Transverse colon (tissue), 4 donors: ENCODE measurements at regions not wholly inside any gene's neighbourhood (a gene's known extent, or its start where the extent isn't known, plus 50 kb on each side); places are given as distances from the start of the nearest gene placed in this dataset.

ENCODE experiments used
- DNase-seq: peaks from one replicate; pipeline ENCODE4 v3.0.0-alpha.2; 2019
- H3K27ac ChIP-seq, 4 donors: fragments of 200-600 bp; sonication (generic); 2 replicates each; pipeline ENCODE4 v1.5.1; 2016 to 2018; ENCODE audit warnings: inconsistent platforms in 4 of 4
- H3K27me3 ChIP-seq: fragments of 200-600 bp; sonication (generic); 2 replicates; pipeline ENCODE4 v1.5.1; 2017; ENCODE audit warnings: inconsistent platforms
- H3K36me3 ChIP-seq, 4 donors: fragments of 200-600 bp; sonication (generic); 2 replicates each; pipeline ENCODE4 v1.5.1; 2017 to 2019; ENCODE audit warnings: inconsistent platforms in 4 of 4
- H3K4me1 ChIP-seq, 4 donors: fragments of 200-600 bp; sonication (generic); 2 replicates each; pipeline ENCODE4 v1.5.1; 2017 to 2020; ENCODE audit warnings: inconsistent platforms in 4 of 4
- H3K4me3 ChIP-seq, 4 donors: fragments of 200-600 bp; sonication (generic); 1 replicate in 1 of 4; 2 replicates in 3 of 4; pipeline versions ENCODE4 v1.5.1 to v1.6.1; 2017 to 2019; ENCODE audit warnings: inconsistent platforms in 4 of 4
- H3K9me3 ChIP-seq, 2 donors: fragments of 200-600 bp; sonication (generic); 2 replicates each; pipeline ENCODE4 v1.5.1; 2017 to 2019; ENCODE audit warnings: inconsistent platforms in 2 of 2
- EP300 ChIP-seq: sonication (generic); formaldehyde crosslinking; IDR thresholded peaks from one replicate; pipeline ENCODE4 v1.6.1; 2017; ENCODE audit warnings: antibody characterized with exemption, low read depth
- POLR2A ChIP-seq: fragments of 450-650 bp; IDR thresholded peaks from one replicate; pipeline ENCODE4 v1.6.1; 2016; ENCODE audit warnings: antibody characterized with exemption, mild to moderate bottlenecking, moderate library complexity
- POLR2AphosphoS5 ChIP-seq, 3 donors: sonication (generic); formaldehyde crosslinking; IDR thresholded peaks; one replicate each; pipeline ENCODE4 v1.6.1; 2016; ENCODE audit warnings: antibody characterized with exemption in 3 of 3
- WGBS, 2 donors: methylation state at CpG; one replicate each; pipeline ENCODE4 v1.1.5; 2018; ENCODE audit warnings: low coverage in 1 of 2; 5-methylcytosine and 5-hydroxymethylcytosine counted together
- in situ Hi-C, 4 donors: fragments of 200-750 bp; cut with MboI; loops; one replicate each; pipeline versions ENCODE4 v1.15.0 to v1.15.1; 2017; ENCODE audit warnings: low sequenced_read_pairs in 3 of 4, low pct_ligation_motif_present in 1 of 4, low pct_unique_long_range_greater_than_20kb in 1 of 4
- intact Hi-C: fragments of 100-400 bp; cut with DNase I; formaldehyde crosslinking; loops from one replicate; pipeline ENCODE4 v1.15.1; 2023; ENCODE audit warnings: low total_unique reads
- TF ChIP-seq, protein P1 (sequence below), 5 experiments: fragments of 200-600 bp in 3 of 5; fragments of 450-650 bp in 2 of 5; sonication (generic) in 3 of 5; IDR thresholded peaks; 1 replicate in 2 of 5; 2 replicates in 3 of 5; pipeline ENCODE4 v1.5.1; 2016 to 2017; ENCODE audit warnings: antibody characterized with exemption in 5 of 5, inconsistent platforms in 3 of 5, mild to moderate bottlenecking in 2 of 5, moderate library complexity in 1 of 5

GRCh38 chr2:75334076-75334475, 134.8 kb upstream of the TACR1 start:
- DNase-seq: no peak
- no peaks in the 10 kb centered on the region for H3K9me3 ChIP-seq
- H3K27ac ChIP-seq: no peak overlapping the region
- H3K36me3 ChIP-seq: no peaks in the 10 kb centered on the region
- H3K4me3 ChIP-seq: no peak overlapping the region
- in situ Hi-C loops (no loop called here), intact Hi-C loops (no loop called here)
- H3K4me1 ChIP-seq: no peaks in the 10 kb centered on the region
- WGBS, 2 donors: 60 to 78% methylated on average over 2 to 6 of the region's 6 CpGs
- no peaks in the 10 kb centered on the region for H3K27me3 ChIP-seq
- TF ChIP-seq POLR2AphosphoS5 (IDR thresholded peaks at IDR 0.05) (no peak), POLR2A (no peak), EP300 (no peak)
- TF ChIP-seq, protein P1, sequence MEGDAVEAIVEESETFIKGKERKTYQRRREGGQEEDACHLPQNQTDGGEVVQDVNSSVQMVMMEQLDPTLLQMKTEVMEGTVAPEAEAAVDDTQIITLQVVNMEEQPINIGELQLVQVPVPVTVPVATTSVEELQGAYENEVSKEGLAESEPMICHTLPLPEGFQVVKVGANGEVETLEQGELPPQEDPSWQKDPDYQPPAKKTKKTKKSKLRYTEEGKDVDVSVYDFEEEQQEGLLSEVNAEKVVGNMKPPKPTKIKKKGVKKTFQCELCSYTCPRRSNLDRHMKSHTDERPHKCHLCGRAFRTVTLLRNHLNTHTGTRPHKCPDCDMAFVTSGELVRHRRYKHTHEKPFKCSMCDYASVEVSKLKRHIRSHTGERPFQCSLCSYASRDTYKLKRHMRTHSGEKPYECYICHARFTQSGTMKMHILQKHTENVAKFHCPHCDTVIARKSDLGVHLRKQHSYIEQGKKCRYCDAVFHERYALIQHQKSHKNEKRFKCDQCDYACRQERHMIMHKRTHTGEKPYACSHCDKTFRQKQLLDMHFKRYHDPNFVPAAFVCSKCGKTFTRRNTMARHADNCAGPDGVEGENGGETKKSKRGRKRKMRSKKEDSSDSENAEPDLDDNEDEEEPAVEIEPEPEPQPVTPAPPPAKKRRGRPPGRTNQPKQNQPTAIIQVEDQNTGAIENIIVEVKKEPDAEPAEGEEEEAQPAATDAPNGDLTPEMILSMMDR (IDR thresholded peaks at IDR 0.05): no peak

DNA sequence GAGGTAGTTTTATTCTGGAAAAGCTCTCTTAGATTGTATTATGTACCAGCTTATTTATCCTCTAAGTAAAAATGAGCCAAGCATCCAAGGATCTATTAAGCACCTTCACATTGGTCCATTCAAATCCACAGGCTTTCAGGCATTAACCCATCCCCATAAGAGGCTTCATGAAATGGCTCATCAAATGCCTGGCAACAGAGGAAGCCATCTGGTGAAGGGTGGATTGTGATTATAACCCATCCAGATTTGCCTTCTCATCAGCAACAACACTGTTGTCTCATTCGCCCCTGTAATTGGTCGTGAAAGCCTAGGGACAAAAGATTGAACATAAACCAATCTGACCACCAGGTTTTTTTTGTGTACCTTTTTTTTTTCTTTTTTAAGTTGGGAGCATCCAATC, 134.3 kb upstream of the TACR1 start:
- no peaks in the 10 kb centered on the region for H3K36me3 ChIP-seq
- no peak overlapping the region for H3K4me3 ChIP-seq
- in situ Hi-C loops (no loop called here), intact Hi-C loops (no loop called here)
- H3K9me3 ChIP-seq: no peaks in the 10 kb centered on the region
- no peak for TF ChIP-seq EP300
- TF ChIP-seq, protein P1 (IDR thresholded peaks at IDR 0.05): no peak
- no peak for TF ChIP-seq POLR2AphosphoS5 (IDR thresholded peaks at IDR 0.05)
- no peak for TF ChIP-seq POLR2A
- no peaks in the 10 kb centered on the region for H3K4me1 ChIP-seq
- 80 to 90% methylated on average over 2 of the region's 2 CpGs for WGBS, 2 donors
- DNase-seq: no peak
- no peaks in the 10 kb centered on the region for H3K27me3 ChIP-seq
- no peak overlapping the region for H3K27ac ChIP-seq

DNA sequence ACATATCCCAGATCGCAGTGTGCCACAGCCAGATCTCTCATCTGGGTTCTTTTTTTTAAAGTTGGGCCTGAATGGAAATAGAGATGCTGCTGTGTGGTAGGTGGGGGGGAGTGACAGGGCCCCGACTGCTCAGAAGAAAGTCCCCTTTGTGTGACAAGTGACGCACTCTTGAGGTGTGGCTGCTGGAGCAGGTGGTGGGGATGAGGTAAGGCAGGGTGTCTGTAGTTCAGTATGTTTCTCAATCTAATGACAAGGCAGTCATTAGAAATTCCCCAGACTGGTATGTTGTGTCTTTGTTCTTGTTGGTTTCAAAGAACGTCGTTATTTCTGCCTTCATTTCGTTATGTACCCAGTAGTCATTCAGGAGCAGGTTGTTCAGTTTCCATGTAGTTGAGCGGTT, 128.8 kb upstream of the TACR1 start:
- intact Hi-C loops: no loop called here
- 86 to 93% methylated on average over 5 to 7 of the region's 7 CpGs for WGBS, 2 donors

GRCh38 chr2:75327334-75327733, 128.0 kb upstream of the TACR1 start:
- Histone ChIP-seq H3K4me3 (no peak overlapping the region), H3K4me1 (no peaks in the 10 kb centered on the region), H3K27ac (no peak overlapping the region), H3K36me3 (no peaks in the 10 kb centered on the region), H3K9me3 (no peaks in the 10 kb centered on the region), H3K27me3 (no peaks in the 10 kb centered on the region)
- DNase-seq: no peak
- intact Hi-C loops: no loop called here
- 55 to 64% methylated on average over 6 to 7 of the region's 7 CpGs for WGBS, 2 donors
- TF ChIP-seq POLR2AphosphoS5 (IDR thresholded peaks at IDR 0.05) (no peak), EP300 (no peak), POLR2A (no peak)
- TF ChIP-seq, protein P1 (IDR thresholded peaks at IDR 0.05): no peak
- in situ Hi-C loops: no loop called here

More for the DNA sequence above, 128.8 kb upstream of the TACR1 start:
- no peak for DNase-seq
- Histone ChIP-seq H3K27ac (no peak overlapping the region), H3K4me1 (no peaks in the 10 kb centered on the region), H3K27me3 (no peaks in the 10 kb centered on the region), H3K36me3 (no peaks in the 10 kb centered on the region), H3K9me3 (no peaks in the 10 kb centered on the region), H3K4me3 (no peak overlapping the region)
- in situ Hi-C loops: no loop called here
- TF ChIP-seq POLR2A (no peak), EP300 (no peak), POLR2AphosphoS5 (IDR thresholded peaks at IDR 0.05) (no peak)
- TF ChIP-seq, protein P1 (IDR thresholded peaks at IDR 0.05): no peak
